K562 (cell line): ENCODE measurements at regions not wholly inside any gene's neighbourhood (a gene's known extent, or its start where the extent isn't known, plus 50 kb on each side); places are given as distances from the start of the nearest gene placed in this dataset.

Source experiments
- ATAC-seq: fragments of 200-7000 bp; cut with Tn5 transposase; 3 replicates; pipeline ENCODE4 v1.9.1; 2020; ENCODE audit warnings: moderate library complexity
- BruUV-seq: library from RNA; stranded (reverse); fragments of 400-500 nt; replicated peaks from 2 replicates; lab custom pipeline; 2021; lab: Mats Ljungman, UMichigan
- CTCF ChIA-PET: fragments of 300-600 bp; formaldehyde crosslinking; extraction: SDS; loops from one replicate; lab custom pipeline; 2021; ENCODE audit warnings: low intra/inter-chr PET ratio; lab: Yijun Ruan, JAX
- POLR2A ChIA-PET: fragments of 300-600, 350-650 bp; sonication (Branson Sonifier 250); formaldehyde crosslinking; extraction: SDS; loops from one replicate; lab custom pipeline; 2021; ENCODE audit warnings: antibody characterized with exemption, inconsistent platforms; lab: Yijun Ruan, JAX
- DNase-seq, 4 experiments: peaks; one replicate each; pipeline versions ENCODE4 v3.0.0 to v3.0.0-alpha.2; 2011 to 2018; ENCODE audit warnings: low spot score in 3 of 4, mixed read lengths in 3 of 4; ENCODE audit errors: extremely low read depth in 1 of 4
- FAIRE-seq: peaks from 2 replicates; lab custom pipeline; 2011; peaks lifted over from hg19 to GRCh38; lab: Jason Lieb, UNC
- H2AFZ ChIP-seq: 2 replicates; pipeline ENCODE4 v1.6.0; 2011; ENCODE audit warnings: low read depth, low read length, control low read depth, inconsistent platforms
- H3K27ac ChIP-seq: fragments of 200-600 bp; 3 replicates; pipeline ENCODE4 v1.8.0; 2011; ENCODE audit warnings: low read depth, mild to moderate bottlenecking, control low read depth, inconsistent platforms, low read length, moderate library complexity, mixed read lengths; ENCODE audit errors: extremely low read depth
- H3K27me3 ChIP-seq, 2 experiments: fragments of 300-600 bp in 1 of 2; 2 replicates in 1 of 2; 3 replicates in 1 of 2; pipeline versions ENCODE4 v1.6.0 to v1.8.0; 2011; ENCODE audit warnings: inconsistent platforms in 2 of 2, low read length in 2 of 2, mild to moderate bottlenecking in 1 of 2, mixed read lengths in 1 of 2, moderate library complexity in 1 of 2; ENCODE audit not compliant: control insufficient read depth in 2 of 2, insufficient read depth in 2 of 2
- H3K36me3 ChIP-seq: fragments of 300-600 bp; 3 replicates; pipeline ENCODE4 v1.8.0; 2011; ENCODE audit warnings: mild to moderate bottlenecking, low read length, inconsistent platforms; ENCODE audit not compliant: control insufficient read depth, insufficient read depth
- H3K4me1 ChIP-seq, 2 experiments: fragments of 200-600 bp in 1 of 2; replicated peaks in 1 of 2; 2 replicates in 1 of 2; 3 replicates in 1 of 2; pipeline versions ENCODE4 v1.5.1 to v1.8.0; 2011; ENCODE audit warnings: inconsistent platforms in 2 of 2, low read length in 2 of 2, mild to moderate bottlenecking in 1 of 2, mixed read lengths in 1 of 2, moderate library complexity in 1 of 2; ENCODE audit not compliant: control insufficient read depth in 2 of 2, insufficient read depth in 2 of 2
- H3K4me2 ChIP-seq: 2 replicates; pipeline ENCODE4 v1.6.1; 2011; ENCODE audit warnings: low read length, control low read depth, inconsistent platforms, mixed read lengths; ENCODE audit not compliant: insufficient read depth
- H3K4me3 ChIP-seq: fragments of 200-600 bp; sonication (generic), shearing (Covaris generic); 2 replicates; pipeline ENCODE4 v1.5.1; 2016; ENCODE audit warnings: control low read depth, inconsistent platforms
- H3K79me2 ChIP-seq: fragments of 200-600 bp; 3 replicates; pipeline ENCODE4 v1.8.0; 2011; ENCODE audit warnings: low read length, inconsistent platforms; ENCODE audit not compliant: control insufficient read depth, insufficient read depth
- H3K9ac ChIP-seq, 2 experiments: 2 replicates each; pipeline versions ENCODE4 v1.6.0 to v1.6.1; 2011; ENCODE audit warnings: low read depth in 2 of 2, low read length in 2 of 2, control low read depth in 1 of 2, inconsistent platforms in 1 of 2, mild to moderate bottlenecking in 1 of 2, mixed read lengths in 1 of 2; ENCODE audit not compliant: insufficient read depth in 1 of 2
- H3K9me1 ChIP-seq: one replicate; pipeline ENCODE4 v1.6.0; 2011; ENCODE audit warnings: inconsistent platforms, mild to moderate bottlenecking, low read length, moderate library complexity; ENCODE audit not compliant: control insufficient read depth, insufficient read depth
- H3K9me3 ChIP-seq: replicated peaks from 2 replicates; pipeline ENCODE4 v1.5.1; 2011; ENCODE audit warnings: low read depth, low read length, inconsistent platforms; ENCODE audit not compliant: control insufficient read depth, insufficient read depth
- H4K20me1 ChIP-seq: replicated peaks from 2 replicates; pipeline ENCODE4 v1.6.1; 2011; ENCODE audit warnings: low read length, inconsistent platforms, mixed read lengths; ENCODE audit not compliant: control insufficient read depth, insufficient read depth
- KAT8 ChIP-seq: fragments of 450-650 bp; IDR thresholded peaks from 2 replicates; pipeline ENCODE4 v1.6.1; 2016; ENCODE audit warnings: low read depth, mild to moderate bottlenecking
- MAFG ChIP-seq: fragments of 450-650 bp; conservative IDR thresholded peaks from 2 replicates; pipeline ENCODE4 v1.6.1; 2016; ENCODE audit warnings: missing genetic modification characterization, missing compliant biosample characterization
- MLX ChIP-seq, 2 experiments: fragments of 450-650 bp in 1 of 2; sonication (generic) in 1 of 2; formaldehyde crosslinking; conservative IDR thresholded peaks; 2 replicates each; pipeline versions ENCODE4 v1.4.0 to v1.8.1; 2020 to 2022; ENCODE audit warnings: mild to moderate bottlenecking in 1 of 2, missing genetic modification reagents in 1 of 2
- PCBP2 ChIP-seq: fragments of 200-400 bp; formaldehyde crosslinking; IDR thresholded peaks from 2 replicates; pipeline ENCODE4 v1.6.1; 2018; ENCODE audit warnings: low read length, low read depth, mild to moderate bottlenecking, moderate library complexity; ENCODE audit not compliant: poor library complexity, severe bottlenecking
- PHB ChIP-seq: fragments of 250-450 bp; sonication (Bioruptor Pico); IDR thresholded peaks from 2 replicates; pipeline ENCODE4 v1.5.0; 2021
- XRCC5 ChIP-seq: fragments of 200-400 bp; formaldehyde crosslinking; IDR thresholded peaks from 2 replicates; pipeline ENCODE4 v1.6.1; 2017; ENCODE audit warnings: low read depth, mild to moderate bottlenecking, low read length
- ZBTB12 ChIP-seq: fragments of 250-450 bp; sonication (Bioruptor Pico); IDR thresholded peaks from 2 replicates; pipeline ENCODE4 v1.4.0; 2020
- ZEB2 ChIP-seq: fragments of 450-650 bp; IDR thresholded peaks from 2 replicates; pipeline ENCODE4 v1.6.1; 2016
- ZNF655 ChIP-seq: fragments of 250-450 bp; sonication (Bioruptor Pico); IDR thresholded peaks from 2 replicates; pipeline ENCODE4 v1.5.0; 2021
- WGBS: fragments of 100-300 bp; shearing (Covaris generic); methylation state at CpG from one replicate; pipeline ENCODE4 v1.1.6; 2016; ENCODE audit warnings: low coverage, mixed read lengths; ENCODE audit not compliant: insufficient coverage; ENCODE audit errors: missing lambda C conversion rate; 5-methylcytosine and 5-hydroxymethylcytosine counted together
- in situ Hi-C: fragments of 300-500 bp; cut with MboI; formaldehyde crosslinking; loops from 4 replicates; pipeline ENCODE4 v1.15.0; 2018; ENCODE audit warnings: inconsistent platforms, mixed read lengths
- intact Hi-C: fragments of 100-400 bp; cut with micrococcal nuclease; formaldehyde crosslinking; loops from 2 replicates; pipeline ENCODE4 v1.14.2; 2022
- TF ChIP-seq, protein P1 (sequence below): fragments of 450-650 bp; IDR thresholded peaks from one replicate; pipeline ENCODE4 v1.6.1; 2018; ENCODE audit warnings: mild to moderate bottlenecking, moderate library complexity; ENCODE audit not compliant: partially characterized antibody

- intact Hi-C loops (no loop called here), in situ Hi-C loops (no loop called here)
- POLR2A ChIA-PET, result no interaction called here
Observed at GRCh38 chr7:428927-429827, 90.5 kb downstream of the PDGFA start.

DNA sequence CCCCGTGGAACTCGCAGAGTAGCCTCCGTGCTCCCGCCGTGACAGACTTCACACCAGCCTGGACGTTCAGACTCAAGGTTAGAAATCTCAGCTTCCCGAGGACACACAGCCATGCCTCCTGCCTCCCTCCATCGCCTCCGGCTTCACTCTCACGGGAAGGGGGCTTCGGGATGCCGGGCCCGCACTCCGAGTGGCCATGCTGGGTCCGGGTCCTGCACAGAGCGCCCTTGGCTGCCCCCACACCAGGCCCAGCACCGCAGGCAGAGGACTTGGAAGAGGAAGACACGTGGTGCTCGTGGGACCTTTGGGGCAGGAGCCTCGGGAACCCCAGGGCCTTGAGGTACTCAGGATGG, 89.8 kb downstream of the PDGFA start:
- H3K36me3 ChIP-seq, result no peaks in the 10 kb centered on the region
- FAIRE-seq (no peak), ATAC-seq (no peak), DNase-seq (no peak)
- WGBS, result 12% methylated on average over 20 of the region's 20 CpGs
- H3K27me3 ChIP-seq, result peaks cover 54 to 91% of the 10 kb centered on the region in 2 experiments
- intact Hi-C loops, result no loop called here
- no peak overlapping the region for H3K27ac ChIP-seq
- ChIA-PET CTCF (no interaction called here), POLR2A (no interaction called here)
- no peak overlapping the region for H3K4me2 ChIP-seq
- BruUV-seq, result no TSS peak
- H3K9ac ChIP-seq, result peak overlapping the region in 1 of 2 experiments; percentile 35; a peak in 1 of 4 replicates
- in situ Hi-C loops, result no loop called here
- H3K9me3 ChIP-seq, result no peaks in the 10 kb centered on the region
- H3K9me1 ChIP-seq, result no peaks in the 10 kb centered on the region
- peaks cover 0 to 42% of the 10 kb centered on the region in 2 experiments; a peak in 2 of 5 replicates for H3K4me1 ChIP-seq
- no peak overlapping the region for H2AFZ ChIP-seq
- H3K4me3 ChIP-seq, result no peak overlapping the region
- peaks cover 23% of the 10 kb centered on the region; the same call in 1 of the 2 replicates for H4K20me1 ChIP-seq
- H3K79me2 ChIP-seq, result no peaks in the 10 kb centered on the region
- TF ChIP-seq MLX (CRISPR knock-in tag; conservative IDR thresholded peaks at IDR 0.05) (no peak), KAT8 (no peak), ZBTB12 (no peak), ZEB2 (no peak), XRCC5 (no peak), MAFG (tag) (no peak), PHB (CRISPR knock-in tag) (no peak), ZNF655 (CRISPR knock-in tag) (no peak)
- TF ChIP-seq, protein P1, sequence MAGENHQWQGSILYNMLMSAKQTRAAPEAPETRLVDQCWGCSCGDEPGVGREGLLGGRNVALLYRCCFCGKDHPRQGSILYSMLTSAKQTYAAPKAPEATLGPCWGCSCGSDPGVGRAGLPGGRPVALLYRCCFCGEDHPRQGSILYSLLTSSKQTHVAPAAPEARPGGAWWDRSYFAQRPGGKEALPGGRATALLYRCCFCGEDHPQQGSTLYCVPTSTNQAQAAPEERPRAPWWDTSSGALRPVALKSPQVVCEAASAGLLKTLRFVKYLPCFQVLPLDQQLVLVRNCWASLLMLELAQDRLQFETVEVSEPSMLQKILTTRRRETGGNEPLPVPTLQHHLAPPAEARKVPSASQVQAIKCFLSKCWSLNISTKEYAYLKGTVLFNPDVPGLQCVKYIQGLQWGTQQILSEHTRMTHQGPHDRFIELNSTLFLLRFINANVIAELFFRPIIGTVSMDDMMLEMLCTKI, result no peak

More at GRCh38 chr7:428927-429827, 90.5 kb downstream of the PDGFA start:
- Histone ChIP-seq H2AFZ (no peak overlapping the region), H3K4me1 (peaks cover 0 to 39% of the 10 kb centered on the region in 2 experiments; a peak in 2 of 5 replicates), H3K4me3 (no peak overlapping the region), H3K79me2 (no peaks in the 10 kb centered on the region), H3K36me3 (no peaks in the 10 kb centered on the region), H4K20me1 (peaks cover 23% of the 10 kb centered on the region; the same call in 1 of the 2 replicates), H3K4me2 (no peak overlapping the region), H3K9ac (peak overlapping the region in 1 of 2 experiments; percentile 35; a peak in 1 of 4 replicates), H3K9me1 (no peaks in the 10 kb centered on the region), H3K27ac (no peak overlapping the region), H3K27me3 (peaks cover 52 to 92% of the 10 kb centered on the region in 2 experiments), H3K9me3 (no peaks in the 10 kb centered on the region)
- no TSS peak for BruUV-seq
- DNase-seq (no peak), ATAC-seq (no peak), FAIRE-seq (no peak)
- CTCF ChIA-PET, result no interaction called here
- WGBS, result 19% methylated on average over 44 of the region's 48 CpGs
- TF ChIP-seq PCBP2, result no peak
